GM18858 (cell line): ENCODE measurements at regions not wholly inside any gene's neighbourhood (a gene's known extent, or its start where the extent isn't known, plus 50 kb on each side); places are given as distances from the start of the nearest gene placed in this dataset.

Experiments
- ATAC-seq: cut with Tn5 transposase; IDR thresholded peaks from one replicate; pipeline ENCODE4 v1.9.1; 2021; ENCODE audit not compliant: unreplicated experiment

GRCh38 chr6:134866563-134866962 is 83.3 kb downstream of the ALDH8A1 start:
- ATAC-seq = no peak

GRCh38 chr6:134864558-134864957 is 85.3 kb downstream of the ALDH8A1 start:
- ATAC-seq = no peak

GRCh38 chr6:134863763-134864510 is 86.0 kb downstream of the ALDH8A1 start:
- ATAC-seq = no peak

GRCh38 chr6:134854366-134854765 is 95.5 kb downstream of the ALDH8A1 start:
- ATAC-seq = no peak

GRCh38 chr6:134853111-134854055 is 96.5 kb downstream of the ALDH8A1 start:
- ATAC-seq = no peak

GRCh38 chr6:134851548-134851947 is 98.4 kb downstream of the ALDH8A1 start:
- ATAC-seq = no peak

- no peak for ATAC-seq
These were observed 99.1 kb downstream of the ALDH8A1 start for GRCh38 chr6:134850721-134851305.

- ATAC-seq = no peak
These were observed 99.9 kb downstream of the ALDH8A1 start for GRCh38 chr6:134849920-134850447.

GRCh38 chr6:134848076-134848475 is 101.8 kb downstream of the ALDH8A1 start:
- ATAC-seq = no peak

- ATAC-seq = no peak
These were observed 103.0 kb downstream of the ALDH8A1 start for GRCh38 chr6:134846865-134847264.

- no peak for ATAC-seq
These were observed 103.9 kb downstream of the ALDH8A1 start for GRCh38 chr6:134846031-134846430.

- ATAC-seq = no peak
These were observed 105.8 kb downstream of the ALDH8A1 start for GRCh38 chr6:134844120-134844519.

GRCh38 chr6:134840086-134840867 is 109.6 kb downstream of the ALDH8A1 start:
- ATAC-seq = no peak

- no peak for ATAC-seq
These were observed 113.9 kb downstream of the ALDH8A1 start for GRCh38 chr6:134835993-134836392.

- ATAC-seq = no peak
These were observed 119.0 kb downstream of the ALDH8A1 start for GRCh38 chr6:134830940-134831339.

- no peak for ATAC-seq
These were observed 119.7 kb downstream of the ALDH8A1 start for GRCh38 chr6:134830194-134830593.

GRCh38 chr6:134828641-134829040 is 121.3 kb downstream of the ALDH8A1 start:
- no peak for ATAC-seq

GRCh38 chr6:134826889-134827737 is 122.8 kb downstream of the ALDH8A1 start:
- ATAC-seq = no peak

- ATAC-seq = no peak
These were observed 126.2 kb downstream of the ALDH8A1 start for GRCh38 chr6:134823710-134824034.
